Renal cortical epithelial cell (primary cell): ENCODE measurements at regions not wholly inside any gene's neighbourhood (a gene's known extent, or its start where the extent isn't known, plus 50 kb on each side); places are given as distances from the start of the nearest gene placed in this dataset.

Source experiments
- DNase-seq: peaks from one replicate; pipeline ENCODE4 v3.0.0-alpha.2; 2011; ENCODE audit warnings: low read depth

DNA sequence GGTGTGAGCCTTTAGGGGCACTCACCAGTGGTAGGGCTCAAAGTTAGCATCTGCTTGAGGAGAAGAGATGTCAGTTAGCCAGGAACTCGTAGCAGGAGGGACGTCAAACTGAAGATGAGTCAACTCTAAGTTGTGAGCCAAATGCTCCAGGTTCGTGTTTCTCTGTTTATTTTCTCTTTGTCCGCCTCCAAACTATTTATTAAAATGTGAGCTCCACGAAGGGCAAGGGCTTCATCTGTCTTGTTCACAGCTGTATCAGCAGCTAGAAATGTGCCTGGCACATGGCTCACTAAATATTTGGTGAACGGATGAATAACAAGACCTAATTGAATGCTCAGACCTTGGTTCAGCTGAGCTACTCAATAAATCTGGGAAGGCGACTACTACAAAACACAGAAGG is 248.9 kb downstream of the BCOR start:
- DNase-seq: no peak

DNA sequence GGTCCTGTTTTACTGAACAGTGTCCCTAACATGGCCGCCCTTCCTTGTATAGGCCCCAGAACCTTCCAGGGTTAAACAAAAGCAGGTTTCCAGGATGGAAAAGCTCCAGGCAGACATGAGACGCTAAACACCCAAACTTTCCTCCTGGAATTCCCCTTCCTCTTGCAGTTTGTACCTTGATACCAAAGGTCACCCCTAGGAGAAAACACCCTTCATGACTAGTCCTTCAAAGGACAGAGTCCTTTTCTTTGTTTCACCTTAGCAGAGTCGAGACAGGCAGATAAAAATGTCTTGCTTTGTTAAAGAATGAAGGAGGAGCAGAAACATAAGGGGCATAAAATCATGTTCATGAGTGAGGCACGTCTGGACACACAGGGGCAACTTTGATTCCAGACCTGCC is 247.5 kb downstream of the BCOR start:
- DNase-seq: no peak

DNA sequence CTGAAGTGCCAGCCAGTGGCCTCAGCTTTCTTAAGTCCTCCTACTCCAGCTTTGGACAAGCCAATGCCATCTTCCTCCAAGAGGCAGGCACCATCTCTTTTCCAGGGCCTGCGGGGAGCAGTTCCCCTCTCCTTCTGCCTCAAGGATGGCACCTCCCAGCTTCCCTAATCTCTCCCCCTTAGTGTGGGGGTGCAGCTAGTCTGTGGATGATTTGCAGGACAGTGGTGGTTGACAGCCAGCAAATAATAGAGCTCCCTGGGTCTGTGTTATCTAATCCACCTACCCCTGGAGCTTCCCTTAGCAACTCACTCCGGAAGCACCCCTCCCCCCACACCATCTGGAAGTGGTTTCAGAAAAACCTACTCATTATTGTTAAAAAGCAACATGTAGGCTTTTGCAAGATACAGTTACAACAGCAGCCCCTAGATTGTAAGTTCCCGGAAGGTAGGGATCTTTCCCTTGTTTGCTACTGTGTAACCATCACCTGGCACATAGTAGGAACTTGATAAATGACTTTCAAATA is 247.1 kb downstream of the BCOR start:
- no peak for DNase-seq

DNA sequence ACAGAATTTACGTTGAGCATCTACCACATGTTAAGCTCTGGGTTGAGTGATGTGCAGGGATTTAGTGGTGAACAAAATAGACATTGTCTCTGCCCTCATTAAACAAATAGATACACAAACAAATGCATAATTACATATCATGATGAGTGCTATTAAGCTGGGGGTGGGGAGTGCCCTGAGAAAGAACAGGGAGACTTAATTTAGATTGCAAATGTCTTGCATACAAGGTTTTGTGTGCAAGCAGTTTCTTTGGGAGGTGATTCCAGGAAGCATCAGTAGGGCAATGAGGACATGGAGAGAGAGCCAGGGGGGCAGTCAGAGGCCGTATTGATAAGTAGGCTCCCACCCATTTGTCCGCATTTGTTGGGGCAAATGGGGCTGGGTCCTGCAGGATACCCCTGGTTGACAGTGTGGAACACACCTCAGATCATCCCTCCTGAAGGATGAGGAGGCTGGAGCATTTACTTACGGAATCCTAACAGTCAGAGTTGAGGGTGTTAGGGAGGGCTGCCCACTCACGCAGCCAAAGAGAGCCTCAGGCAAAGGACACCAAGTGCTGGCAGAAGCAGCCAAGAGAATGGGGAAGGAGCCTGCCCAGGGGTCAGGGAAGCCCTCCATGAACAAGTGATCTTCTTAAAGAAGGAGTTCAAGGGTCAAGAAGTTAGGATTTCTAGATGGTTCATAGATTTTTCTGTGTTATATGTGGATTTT is 245.9 kb downstream of the BCOR start:
- DNase-seq: no peak

- peak; percentile 49 for DNase-seq
Measured at GRCh38 chrX:39852491-39852890, 245.3 kb downstream of the BCOR start.

DNA sequence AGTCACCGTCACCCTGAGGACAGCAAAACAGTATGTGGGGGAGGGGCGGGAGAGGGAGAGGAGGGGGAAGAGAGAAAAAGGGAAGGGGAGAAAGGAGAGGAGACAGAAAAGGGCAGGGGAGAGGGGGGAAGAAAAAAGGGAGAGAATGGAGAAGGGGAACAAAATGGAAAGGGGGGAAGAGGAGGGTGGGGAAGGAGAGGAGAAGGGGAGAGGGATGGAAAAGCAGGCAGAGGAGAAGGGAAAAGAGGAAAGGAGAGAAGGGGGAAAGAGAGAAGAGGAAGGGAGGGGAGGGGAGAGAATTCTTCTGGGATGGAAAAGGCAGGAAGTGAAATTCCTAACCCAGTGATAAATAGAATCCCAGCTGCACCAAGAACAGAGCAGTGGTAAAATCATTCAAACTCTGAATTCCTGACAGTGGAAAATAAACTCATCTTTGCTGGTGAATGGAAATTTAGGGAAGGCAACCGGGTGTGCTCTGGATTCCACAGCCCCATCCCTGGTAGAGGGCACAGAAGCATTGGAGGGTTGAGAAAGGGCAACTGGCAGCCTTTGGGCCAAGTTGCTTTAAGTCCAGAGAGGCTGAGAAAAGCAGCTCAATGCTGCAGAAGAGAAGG is 244.2 kb downstream of the BCOR start:
- no peak for DNase-seq

DNA sequence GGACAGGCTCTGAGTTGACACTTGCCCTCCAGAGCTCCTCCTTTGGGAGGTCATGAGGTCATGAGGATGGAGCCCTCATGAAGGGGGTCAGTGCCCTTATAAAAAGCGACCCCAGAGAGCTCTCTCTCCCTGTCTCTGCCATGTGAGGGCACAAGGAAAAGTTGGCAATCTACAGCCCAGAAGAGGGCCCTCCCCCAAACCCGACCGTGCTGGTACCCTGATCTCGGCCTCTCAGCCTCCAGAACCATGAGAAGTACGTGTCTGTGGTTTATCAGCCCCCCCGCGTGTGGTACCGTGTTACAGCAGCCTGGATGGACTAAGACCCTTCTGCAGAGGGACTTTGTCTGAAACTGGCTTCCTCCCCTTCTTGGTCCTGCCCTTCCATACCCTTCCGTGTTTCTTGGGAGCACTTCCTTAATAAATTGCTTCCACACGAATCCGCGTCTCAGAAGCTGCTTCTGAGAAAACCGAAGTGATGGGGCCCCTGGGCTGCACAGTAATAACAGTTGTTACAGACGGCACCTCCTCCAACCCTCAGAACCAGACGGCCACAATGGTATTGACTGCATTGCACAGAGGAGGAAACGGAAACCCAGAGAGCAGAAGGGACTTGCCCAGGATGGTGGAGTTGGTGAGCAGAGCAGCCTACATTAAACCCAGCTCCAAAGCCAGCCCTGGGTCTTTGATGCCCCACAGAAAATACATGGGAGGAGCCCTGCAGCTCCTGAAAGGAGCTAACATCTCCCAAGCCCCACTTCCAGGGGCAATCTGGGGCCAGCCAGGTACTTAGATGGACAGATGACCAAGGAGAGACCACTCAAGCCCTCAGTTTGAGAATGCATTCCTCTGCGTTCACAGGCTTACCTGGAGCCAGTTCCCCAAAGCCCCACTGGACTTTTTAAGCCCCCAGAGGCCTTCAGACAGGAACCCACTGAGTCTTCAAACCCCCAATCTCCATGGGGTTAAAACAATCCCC is 242.7 kb downstream of the BCOR start:
- DNase-seq: no peak

- DNase-seq: peak; percentile 8
Measured at GRCh38 chrX:39855748-39856129, 242.0 kb downstream of the BCOR start.

- DNase-seq: no peak
Measured at GRCh38 chrX:39856472-39857121, 241.2 kb downstream of the BCOR start.

DNA sequence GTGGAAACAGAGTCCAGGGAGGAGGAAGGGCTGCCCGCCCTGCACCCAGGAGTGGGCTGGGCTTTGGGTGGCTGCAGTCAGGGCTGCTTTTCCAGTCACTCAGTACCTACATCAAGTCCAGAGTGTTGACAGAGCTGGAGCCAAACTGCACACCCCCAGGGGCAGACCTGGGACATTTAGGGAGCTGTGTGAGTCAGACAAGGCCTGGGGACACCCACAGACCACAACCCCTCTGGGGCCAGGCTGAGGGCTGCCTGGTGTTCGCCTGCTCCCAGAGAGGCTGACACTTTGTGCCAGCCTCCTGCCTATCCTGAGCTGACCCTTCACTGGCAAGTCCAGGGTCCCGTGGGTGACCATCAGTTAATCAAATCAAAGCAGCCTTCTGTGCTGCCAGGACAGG is 240.0 kb downstream of the BCOR start:
- peak; percentile 13 for DNase-seq

- DNase-seq: no peak
Measured at GRCh38 chrX:39859991-39860861, 237.5 kb downstream of the BCOR start.

DNA sequence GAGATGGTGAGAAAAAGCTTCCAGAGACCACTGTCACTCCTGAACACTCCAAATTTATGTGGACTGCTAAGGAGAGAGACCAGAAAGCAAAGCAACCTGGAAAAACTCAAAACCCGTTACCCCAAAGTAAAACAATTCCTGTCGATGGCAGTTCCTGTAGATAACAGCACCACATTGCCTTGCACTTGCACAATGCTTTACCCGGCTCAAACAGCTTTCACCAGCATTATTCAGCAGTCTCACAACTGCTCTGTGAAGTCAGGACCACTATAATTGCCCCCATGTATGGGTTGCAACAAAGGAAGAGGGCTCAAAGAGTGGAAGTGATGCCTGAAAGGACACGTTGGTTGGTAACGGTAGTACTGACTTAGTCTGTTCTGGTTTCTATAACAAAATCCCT is 234.8 kb downstream of the BCOR start:
- DNase-seq: no peak

- DNase-seq: no peak
Measured at GRCh38 chrX:39866229-39866628, 231.5 kb downstream of the BCOR start.

DNA sequence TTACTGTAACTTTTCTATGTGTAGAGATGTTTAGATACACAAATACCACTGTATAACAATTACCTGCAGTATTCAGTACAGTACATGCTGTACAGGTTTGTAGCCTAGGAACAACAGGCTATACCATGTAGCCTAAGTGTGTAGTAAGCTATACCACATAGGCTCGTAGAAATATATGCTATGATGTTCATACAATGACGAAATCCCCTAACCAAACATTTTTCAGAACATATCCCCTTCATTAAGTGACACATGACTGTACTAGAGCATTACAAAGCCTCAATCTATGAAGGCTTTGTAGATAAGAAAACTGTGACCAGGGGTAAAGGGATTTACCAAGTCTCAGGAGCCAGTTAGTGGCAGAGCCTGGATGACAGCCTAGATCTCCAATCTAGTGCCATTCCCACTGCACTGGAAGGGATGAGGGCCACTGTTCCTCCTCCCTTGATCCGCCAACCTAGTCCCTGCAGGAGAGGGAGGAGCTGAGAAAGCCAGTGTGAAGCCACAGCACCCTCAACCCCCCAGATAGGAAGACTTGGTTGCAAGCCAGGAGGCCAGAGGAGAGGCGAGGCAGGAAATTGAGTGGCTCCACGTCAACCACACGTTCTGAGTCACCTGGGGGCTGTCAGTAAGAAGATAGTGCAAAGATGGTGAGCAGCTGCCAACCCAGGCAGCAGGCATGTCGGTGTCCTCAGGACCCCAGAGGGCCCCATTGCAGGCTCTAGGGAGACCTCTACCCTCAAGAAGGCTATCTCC is 227.7 kb downstream of the BCOR start:
- peak; percentile 47 for DNase-seq

DNA sequence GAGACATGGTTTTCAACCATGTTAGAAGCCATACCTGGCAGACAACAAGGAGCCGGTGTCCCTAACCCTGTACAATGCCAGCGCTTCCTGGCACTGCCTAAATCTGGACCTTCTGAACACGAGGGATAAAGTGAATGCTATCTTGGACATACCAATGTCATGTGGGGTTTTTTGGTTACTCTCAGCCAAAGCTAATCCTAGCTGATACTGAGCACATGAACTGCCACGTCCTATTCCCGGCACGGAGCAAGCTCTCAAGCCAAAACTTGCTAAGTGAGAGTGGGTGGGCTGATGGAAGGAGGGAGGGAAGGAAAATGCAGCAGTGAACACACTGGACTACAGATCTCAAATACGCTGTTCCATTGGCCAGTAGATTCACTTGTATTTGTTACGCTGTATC is 226.1 kb downstream of the BCOR start:
- no peak for DNase-seq

GRCh38 chrX:39873117-39873516 is 224.6 kb downstream of the BCOR start:
- no peak for DNase-seq

DNA sequence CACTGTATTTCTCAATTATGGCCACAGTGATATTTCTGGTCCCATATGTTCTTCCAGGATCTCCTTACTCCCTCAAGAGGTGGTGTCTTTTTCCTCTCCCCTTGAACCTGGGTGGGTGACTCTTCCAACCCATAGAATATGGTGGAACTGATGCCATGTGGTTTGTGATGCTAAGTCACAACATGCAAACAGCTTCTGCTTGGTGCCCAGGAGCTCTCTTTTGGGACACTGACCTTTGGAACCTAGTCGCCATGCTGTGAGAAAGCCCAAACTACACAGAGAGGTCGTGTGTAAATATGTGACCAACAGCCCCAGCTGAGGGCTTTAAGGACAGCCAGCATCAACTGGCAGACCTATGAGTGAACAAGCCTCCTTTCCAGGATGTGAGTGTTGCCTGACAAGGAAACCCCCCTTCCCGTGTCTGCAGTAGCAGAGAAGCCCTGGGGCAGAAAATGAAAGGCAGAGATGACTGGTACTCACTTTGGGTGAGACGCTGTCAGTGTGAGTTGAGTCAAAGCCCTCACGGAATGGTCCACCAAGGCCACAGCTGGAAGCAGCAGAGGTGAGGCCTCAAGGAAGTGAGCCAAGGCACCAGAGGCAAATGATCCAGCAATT is 223.4 kb downstream of the BCOR start:
- DNase-seq: no peak

- no peak for DNase-seq
Measured at GRCh38 chrX:39875834-39876628, 221.7 kb downstream of the BCOR start.

DNA sequence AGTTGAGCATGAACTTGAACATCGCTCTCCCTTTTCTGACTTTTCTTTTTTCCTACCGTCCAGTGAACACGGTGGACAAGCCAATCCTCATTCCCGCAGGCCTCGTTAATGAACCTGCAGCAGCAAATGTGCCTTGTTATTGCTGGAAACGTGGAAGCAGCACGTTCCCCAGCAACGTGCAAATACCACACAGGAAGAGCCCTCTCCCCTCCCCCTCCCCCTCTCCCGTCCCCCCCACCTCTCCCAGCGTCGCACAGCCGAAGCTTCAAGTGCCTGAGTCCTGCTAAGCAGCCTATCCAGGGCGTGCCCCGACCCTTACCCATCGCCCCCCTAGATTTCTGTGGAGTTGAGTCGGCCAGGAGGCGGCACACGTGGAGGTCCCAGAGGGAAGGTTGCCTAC is 219.9 kb downstream of the BCOR start:
- DNase-seq: peak; percentile 27
